ENCODE measurements at regions not wholly inside any gene's neighbourhood (a gene's known extent, or its start where the extent isn't known, plus 50 kb on each side); places are given as distances from the start of the nearest gene placed in this dataset.

GRCh38 chr4:23006756-23007155, 314.0 kb downstream of the GBA3 start:
- TF ChIP-seq CTCF (conservative IDR thresholded peaks at IDR 0.05; ENCODE audit: low read depth, low read length): no peak
- no peak for TF ChIP-seq POLR2A (IDR thresholded peaks at IDR 0.05; ENCODE audit: low read depth, low read length)
- TF ChIP-seq RCOR1 (IDR thresholded peaks at IDR 0.05; ENCODE audit: insufficient replicate concordance, low read length): no peak
- TF ChIP-seq BHLHE40 (IDR thresholded peaks at IDR 0.05; ENCODE audit: low read depth, low read length): no peak
